Lower leg skin (tissue), 4 donors: ENCODE measurements at regions not wholly inside any gene's neighbourhood (a gene's known extent, or its start where the extent isn't known, plus 50 kb on each side); places are given as distances from the start of the nearest gene placed in this dataset.

Experiments used
- DNase-seq, 2 donors: peaks; one replicate each; pipeline ENCODE4 v3.0.0-alpha.2; 2019; ENCODE audit warnings: low spot score in 2 of 2
- H3K4me3 ChIP-seq: fragments of 200-600 bp; sonication (generic); 2 replicates; pipeline ENCODE4 v1.5.1; 2017; ENCODE audit warnings: mild to moderate bottlenecking, low read depth; ENCODE audit not compliant: poor library complexity, severe bottlenecking
- CTCF ChIP-seq, 3 donors: fragments of 450-650 bp; IDR thresholded peaks; one replicate each; pipeline ENCODE4 v1.5.1; 2016; ENCODE audit warnings: antibody characterized with exemption in 3 of 3, mild to moderate bottlenecking in 3 of 3, moderate library complexity in 2 of 3
- POLR2A ChIP-seq, 2 donors: fragments of 450-650 bp; IDR thresholded peaks; one replicate each; pipeline ENCODE4 v1.6.1; 2016 to 2017; ENCODE audit warnings: antibody characterized with exemption in 2 of 2, mild to moderate bottlenecking in 1 of 2, moderate library complexity in 1 of 2
- WGBS, 2 donors: methylation state at CpG; one replicate each; pipeline ENCODE4 v1.1.5; 2018; 5-methylcytosine and 5-hydroxymethylcytosine counted together
- intact Hi-C: fragments of 100-400 bp; cut with DNase I; formaldehyde crosslinking; loops from one replicate; pipeline ENCODE4 v1.15.0; 2023; ENCODE audit warnings: low total_unique reads

DNA sequence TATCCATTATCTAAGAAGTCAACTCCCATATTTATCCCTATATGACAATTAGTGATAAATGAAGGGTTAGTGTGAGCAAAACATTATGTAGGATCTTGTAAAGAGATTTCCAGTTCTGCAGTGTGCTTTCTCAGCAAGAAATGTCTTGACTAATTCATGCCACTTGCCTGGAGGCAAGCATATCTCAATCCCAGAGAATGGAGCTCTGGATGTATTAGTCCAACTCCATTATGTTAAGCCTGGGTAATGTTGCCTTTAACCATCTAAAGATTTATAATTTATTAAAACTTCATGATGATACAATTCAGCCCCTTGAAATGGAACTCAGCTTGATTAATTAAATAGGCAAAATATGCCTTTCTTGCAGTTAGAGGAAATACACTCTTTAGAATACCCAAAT, 1079.9 kb upstream of the LRRTM3 start:
- intact Hi-C loops = no loop called here
- H3K4me3 ChIP-seq = no peak overlapping the region
- TF ChIP-seq CTCF (IDR thresholded peaks at IDR 0.05) = no peak
- TF ChIP-seq POLR2A (IDR thresholded peaks at IDR 0.05) = no peak
- no peak for DNase-seq

DNA sequence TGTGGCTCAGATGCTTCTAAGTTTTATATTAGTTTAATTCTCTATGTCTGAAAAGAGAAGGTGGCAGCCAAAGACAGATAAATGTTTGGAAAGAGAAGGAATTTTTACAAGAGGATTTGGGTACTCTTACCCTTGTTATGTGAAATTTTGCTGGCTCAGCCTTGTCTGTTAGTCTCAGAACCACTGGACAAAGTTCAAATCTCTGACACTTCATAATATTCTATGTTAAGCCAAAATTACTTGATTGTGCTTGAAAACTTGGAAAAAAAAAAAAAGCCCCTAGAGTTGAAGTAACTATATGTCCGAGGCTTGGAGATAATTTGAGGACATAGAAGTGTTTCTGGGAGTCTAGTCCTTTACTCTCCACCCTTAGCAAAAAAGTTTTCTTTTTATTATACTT, 1079.3 kb upstream of the LRRTM3 start:
- intact Hi-C loops = no loop called here
- DNase-seq = no peak
- no peak overlapping the region for H3K4me3 ChIP-seq
- TF ChIP-seq CTCF (IDR thresholded peaks at IDR 0.05) (no peak), POLR2A (IDR thresholded peaks at IDR 0.05) (no peak)
- WGBS, 2 donors = 46 to 54% methylated on average over 1 of the region's 1 CpG

DNA sequence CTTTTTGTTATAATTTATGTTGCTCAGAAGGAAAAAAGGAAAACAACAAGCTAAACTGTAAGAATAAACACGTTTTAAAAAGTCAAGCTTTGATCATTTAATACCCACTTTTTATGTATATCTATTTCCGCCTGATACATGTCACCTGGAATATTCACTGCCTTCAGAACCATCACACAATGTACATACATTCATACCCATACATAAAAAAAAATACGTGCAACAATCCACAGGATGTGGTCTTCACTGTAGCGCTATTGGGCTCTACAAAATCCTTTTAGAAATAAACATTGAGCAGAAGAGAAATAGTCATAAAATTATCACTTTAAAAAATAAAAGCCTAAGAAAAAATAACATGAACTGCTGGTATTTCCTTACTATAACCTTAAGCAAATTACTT, 1078.9 kb upstream of the LRRTM3 start:
- intact Hi-C loops = no loop called here
- no peak for DNase-seq
- WGBS, 2 donors = 30 to 52% methylated on average over 4 of the region's 4 CpGs
- no peak for TF ChIP-seq POLR2A (IDR thresholded peaks at IDR 0.05)
- TF ChIP-seq CTCF (IDR thresholded peaks at IDR 0.05) = no peak
- no peak overlapping the region for H3K4me3 ChIP-seq

- TF ChIP-seq POLR2A (IDR thresholded peaks at IDR 0.05) (no peak), CTCF (IDR thresholded peaks at IDR 0.05) (no peak)
- WGBS, 2 donors = 32 to 33% methylated on average over 3 of the region's 3 CpGs
- intact Hi-C loops = no loop called here
- H3K4me3 ChIP-seq = no peak overlapping the region
- DNase-seq = no peak
These were observed 1078.2 kb upstream of the LRRTM3 start for GRCh38 chr10:65847436-65848230.

DNA sequence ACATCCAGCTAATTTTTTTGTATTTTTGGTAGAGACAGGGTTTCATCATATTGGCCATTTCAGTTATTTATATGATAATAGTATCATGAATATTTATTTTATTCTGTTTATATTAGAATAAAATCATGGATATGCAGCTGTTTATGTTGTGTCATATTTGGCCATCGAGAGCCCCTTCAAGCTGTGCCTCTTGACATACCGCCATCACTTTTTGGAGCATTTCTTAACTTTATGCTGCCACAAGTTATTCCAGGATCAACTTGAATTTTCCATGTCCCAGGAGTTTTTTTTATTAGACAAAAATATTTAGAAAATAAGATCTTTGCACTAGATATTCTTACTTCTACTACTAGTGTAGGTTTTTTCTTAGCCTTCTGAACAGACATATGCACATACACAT, 1067.0 kb upstream of the LRRTM3 start:
- 79 to 93% methylated on average over 2 of the region's 2 CpGs for WGBS, 2 donors

More for the DNA sequence above, 1067.0 kb upstream of the LRRTM3 start:
- no peak for DNase-seq
- intact Hi-C loops = no loop called here
- TF ChIP-seq CTCF (IDR thresholded peaks at IDR 0.05) = no peak
- no peak for TF ChIP-seq POLR2A (IDR thresholded peaks at IDR 0.05)
- no peak overlapping the region for H3K4me3 ChIP-seq
